ENCODE measurements at regions not wholly inside any gene's neighbourhood (a gene's known extent, or its start where the extent isn't known, plus 50 kb on each side); places are given as distances from the start of the nearest gene placed in this dataset.

- TF ChIP-seq CTCF (IDR thresholded peaks at IDR 0.05) = no peak
- no peak for TF ChIP-seq REST (IDR thresholded peaks at IDR 0.05; ENCODE audit: insufficient read depth in 1 of 2, low read depth in 2 of 2, low read length in 1 of 2)
Measured at GRCh38 chr15:45777781-45778180, 143.0 kb downstream of the SQOR start.
